ENCODE measurements at regions not wholly inside any gene's neighbourhood (a gene's known extent, or its start where the extent isn't known, plus 50 kb on each side); places are given as distances from the start of the nearest gene placed in this dataset.

GRCh38 chr5:82863266-82863665, 213.9 kb downstream of the TMEM167A start:
- CTCF ChIA-PET = interaction anchor here (0.7 kb wide), 1 partner anchor 193 kb away, joined by 3 read pairs; no protein-coding TSS in a partner anchor
- Mint-ChIP-seq H3K4me3 (no peak overlapping the region), H3K4me1 (no peaks in the 10 kb centered on the region), H3K27me3 (peaks cover 4% of the 10 kb centered on the region), H3K36me3 (no peaks in the 10 kb centered on the region), H3K27ac (no peak overlapping the region), H3K9me3 (ENCODE audit: low read depth) (no peaks in the 10 kb centered on the region)
- DNase-seq = no peak
- no peak for ATAC-seq

- CTCF ChIA-PET = interaction anchor here (0.7 kb wide), 1 partner anchor 193 kb away, joined by 3 read pairs; no protein-coding TSS in a partner anchor
- DNase-seq (no peak), ATAC-seq (no peak)
- Mint-ChIP-seq H3K27ac (no peak overlapping the region), H3K9me3 (ENCODE audit: low read depth) (no peaks in the 10 kb centered on the region), H3K4me1 (no peaks in the 10 kb centered on the region), H3K36me3 (no peaks in the 10 kb centered on the region), H3K4me3 (no peak overlapping the region), H3K27me3 (peaks cover 4% of the 10 kb centered on the region)
Measured at GRCh38 chr5:82862711-82863110, 214.5 kb downstream of the TMEM167A start.

- Mint-ChIP-seq H3K4me1 (no peaks in the 10 kb centered on the region), H3K27me3 (peaks cover 4% of the 10 kb centered on the region), H3K36me3 (no peaks in the 10 kb centered on the region)
Measured at GRCh38 chr5:82862261-82862660, 214.9 kb downstream of the TMEM167A start.

GRCh38 chr5:82861701-82862100, 215.5 kb downstream of the TMEM167A start:
- Mint-ChIP-seq H3K4me1 (no peaks in the 10 kb centered on the region), H3K27ac (no peak overlapping the region), H3K36me3 (no peaks in the 10 kb centered on the region), H3K27me3 (peaks cover 4% of the 10 kb centered on the region), H3K9me3 (ENCODE audit: low read depth) (no peaks in the 10 kb centered on the region), H3K4me3 (no peak overlapping the region)
- no peak for DNase-seq
- ATAC-seq = no peak
- CTCF ChIA-PET = no interaction called here

More at GRCh38 chr5:82862261-82862660, 214.9 kb downstream of the TMEM167A start:
- CTCF ChIA-PET = no interaction called here
- ATAC-seq = no peak
- Mint-ChIP-seq H3K4me3 (no peak overlapping the region), H3K9me3 (ENCODE audit: low read depth) (no peaks in the 10 kb centered on the region), H3K27ac (no peak overlapping the region)
- DNase-seq = no peak

GRCh38 chr5:82859451-82860140, 217.6 kb downstream of the TMEM167A start:
- H3K9me3 Mint-ChIP-seq (ENCODE audit: low read depth) = no peaks in the 10 kb centered on the region
- H3K4me3 Mint-ChIP-seq = no peak overlapping the region
- H3K27me3 Mint-ChIP-seq = peaks cover 4% of the 10 kb centered on the region
- no peak overlapping the region for H3K27ac Mint-ChIP-seq
- no peaks in the 10 kb centered on the region for H3K36me3 Mint-ChIP-seq
- ATAC-seq = no peak
- CTCF ChIA-PET = no interaction called here
- DNase-seq = no peak
- no peaks in the 10 kb centered on the region for H3K4me1 Mint-ChIP-seq

- Mint-ChIP-seq H3K36me3 (no peaks in the 10 kb centered on the region), H3K27ac (no peak overlapping the region), H3K4me1 (no peaks in the 10 kb centered on the region), H3K4me3 (no peak overlapping the region), H3K27me3 (peaks cover 4% of the 10 kb centered on the region), H3K9me3 (ENCODE audit: low read depth) (no peaks in the 10 kb centered on the region)
- no peak for ATAC-seq
- CTCF ChIA-PET = no interaction called here
- DNase-seq = no peak
Measured at GRCh38 chr5:82858151-82859025, 218.8 kb downstream of the TMEM167A start.

- ATAC-seq (no peak), DNase-seq (no peak)
- H3K27me3 Mint-ChIP-seq = no peaks in the 10 kb centered on the region
- no peaks in the 10 kb centered on the region for H3K36me3 Mint-ChIP-seq
- H3K4me3 Mint-ChIP-seq = no peak overlapping the region
- H3K4me1 Mint-ChIP-seq = no peaks in the 10 kb centered on the region
- H3K9me3 Mint-ChIP-seq (ENCODE audit: low read depth) = no peaks in the 10 kb centered on the region
- CTCF ChIA-PET = no interaction called here
- H3K27ac Mint-ChIP-seq = no peak overlapping the region
Measured at GRCh38 chr5:82855893-82856550, 221.2 kb downstream of the TMEM167A start.

GRCh38 chr5:82854956-82855355, 222.2 kb downstream of the TMEM167A start:
- Mint-ChIP-seq H3K36me3 (no peaks in the 10 kb centered on the region), H3K27me3 (no peaks in the 10 kb centered on the region), H3K9me3 (ENCODE audit: low read depth) (no peaks in the 10 kb centered on the region), H3K27ac (no peak overlapping the region), H3K4me1 (no peaks in the 10 kb centered on the region), H3K4me3 (no peak overlapping the region)
- no peak for DNase-seq
- CTCF ChIA-PET = no interaction called here
- ATAC-seq = no peak

GRCh38 chr5:82851471-82851870, 225.7 kb downstream of the TMEM167A start:
- Mint-ChIP-seq H3K4me1 (no peaks in the 10 kb centered on the region), H3K36me3 (no peaks in the 10 kb centered on the region)

GRCh38 chr5:82850393-82850792, 226.8 kb downstream of the TMEM167A start:
- no peaks in the 10 kb centered on the region for H3K9me3 Mint-ChIP-seq (ENCODE audit: low read depth)
- no peaks in the 10 kb centered on the region for H3K27me3 Mint-ChIP-seq
- CTCF ChIA-PET = no interaction called here
- H3K36me3 Mint-ChIP-seq = no peaks in the 10 kb centered on the region
- H3K27ac Mint-ChIP-seq = no peak overlapping the region
- no peaks in the 10 kb centered on the region for H3K4me1 Mint-ChIP-seq
- DNase-seq (no peak), ATAC-seq (no peak)
- H3K4me3 Mint-ChIP-seq = no peak overlapping the region

More at GRCh38 chr5:82851471-82851870, 225.7 kb downstream of the TMEM167A start:
- no peaks in the 10 kb centered on the region for H3K27me3 Mint-ChIP-seq
- H3K9me3 Mint-ChIP-seq (ENCODE audit: low read depth) = no peaks in the 10 kb centered on the region
- no peak for ATAC-seq
- no peak for DNase-seq
- no peak overlapping the region for H3K4me3 Mint-ChIP-seq
- no peak overlapping the region for H3K27ac Mint-ChIP-seq
- CTCF ChIA-PET = no interaction called here

GRCh38 chr5:82849885-82850284, 227.3 kb downstream of the TMEM167A start:
- Mint-ChIP-seq H3K27ac (no peak overlapping the region), H3K4me1 (no peaks in the 10 kb centered on the region), H3K27me3 (peaks cover 2% of the 10 kb centered on the region), H3K4me3 (no peak overlapping the region), H3K9me3 (ENCODE audit: low read depth) (no peaks in the 10 kb centered on the region), H3K36me3 (no peaks in the 10 kb centered on the region)
- CTCF ChIA-PET = no interaction called here
- ATAC-seq (no peak), DNase-seq (no peak)

- Mint-ChIP-seq H3K4me1 (no peaks in the 10 kb centered on the region), H3K27me3 (peaks cover 4% of the 10 kb centered on the region), H3K4me3 (no peak overlapping the region), H3K9me3 (ENCODE audit: low read depth) (no peaks in the 10 kb centered on the region), H3K27ac (no peak overlapping the region), H3K36me3 (no peaks in the 10 kb centered on the region)
- CTCF ChIA-PET = no interaction called here
- no peak for ATAC-seq
- no peak for DNase-seq
Measured at GRCh38 chr5:82847562-82847961, 229.6 kb downstream of the TMEM167A start.

GRCh38 chr5:82839881-82840280, 237.3 kb downstream of the TMEM167A start:
- peaks cover 7% of the 10 kb centered on the region for H3K9me3 Mint-ChIP-seq (ENCODE audit: low read depth)
- no peaks in the 10 kb centered on the region for H3K36me3 Mint-ChIP-seq
- CTCF ChIA-PET = no interaction called here
- DNase-seq (no peak), ATAC-seq (no peak)
- H3K27me3 Mint-ChIP-seq = peaks cover 1% of the 10 kb centered on the region
- H3K27ac Mint-ChIP-seq = no peak overlapping the region
- no peak overlapping the region for H3K4me3 Mint-ChIP-seq
- H3K4me1 Mint-ChIP-seq = no peaks in the 10 kb centered on the region

- H3K27ac Mint-ChIP-seq = no peak overlapping the region
- H3K9me3 Mint-ChIP-seq (ENCODE audit: low read depth) = peaks cover 9% of the 10 kb centered on the region
- CTCF ChIA-PET = no interaction called here
Measured at GRCh38 chr5:82835488-82835887, 241.7 kb downstream of the TMEM167A start.

More at GRCh38 chr5:82835488-82835887, 241.7 kb downstream of the TMEM167A start:
- DNase-seq (no peak), ATAC-seq (no peak)
- Mint-ChIP-seq H3K4me3 (no peak overlapping the region), H3K4me1 (no peaks in the 10 kb centered on the region), H3K27me3 (no peaks in the 10 kb centered on the region), H3K36me3 (no peaks in the 10 kb centered on the region)

Data from activated CD8-positive, alpha-beta memory T cell treated with anti-CD3 and anti-CD28 coated beads, Interleukin-2, amount 10 ng/mL, durations not matched to agents 7 days and 5 days (primary cell).